ENCODE measurements at regions not wholly inside any gene's neighbourhood (a gene's known extent, or its start where the extent isn't known, plus 50 kb on each side); places are given as distances from the start of the nearest gene placed in this dataset.

DNA sequence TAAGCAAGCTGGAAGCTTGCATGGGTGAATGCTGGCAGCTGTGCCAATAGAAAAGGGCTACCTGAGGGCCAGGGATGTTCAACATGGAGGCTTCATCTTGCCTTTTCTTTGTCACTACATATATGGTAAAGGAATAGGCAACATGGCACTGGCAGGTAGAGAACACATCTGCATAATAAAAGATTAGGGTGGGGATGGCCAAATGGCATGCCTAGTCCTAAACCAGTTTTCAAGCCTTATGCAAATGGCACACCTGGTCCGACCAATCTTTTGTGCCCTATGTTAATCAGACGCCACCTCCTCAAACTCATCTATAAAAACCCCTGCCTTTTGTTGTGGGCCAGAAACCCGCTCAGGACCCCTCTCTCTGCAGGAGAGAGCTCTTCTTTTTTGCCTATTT lies 216.8 kb upstream of the PROK2 start:
- Histone ChIP-seq H3K9me1 (ENCODE audit: insufficient read depth, low read length) (peaks cover 4% of the 10 kb centered on the region), H3K23ac (ENCODE audit: low read depth, low read length) (no peak overlapping the region), H3K36me3 (ENCODE audit: control insufficient read depth, insufficient read depth, low read length) (no peaks in the 10 kb centered on the region), H3K56ac (ENCODE audit: extremely low read depth, insufficient read depth, low read length) (no peak overlapping the region), H2BK5ac (ENCODE audit: low read depth, low read length, poor library complexity, severe bottlenecking) (no peak overlapping the region), H4K8ac (ENCODE audit: low read depth in 2 of 2, low read length in 2 of 2) (no peak overlapping the region), H3K27me3 (ENCODE audit: control insufficient read depth, insufficient read depth, low read length) (no peaks in the 10 kb centered on the region), H2AK9ac (replicated peaks; ENCODE audit: low read depth, low read length, poor library complexity) (no peak overlapping the region), H2AK5ac (ENCODE audit: low read depth, low read length) (no peak overlapping the region), H4K91ac (ENCODE audit: insufficient read depth, low read depth, low read length) (no peak overlapping the region), H3K9me3 (ENCODE audit: control insufficient read depth, insufficient read depth, low read length) (no peaks in the 10 kb centered on the region), H3K4me2 (ENCODE audit: low read depth, low read length) (no peak overlapping the region), H3K79me1 (ENCODE audit: low read depth in 1 of 2, low read length in 2 of 2) (no peaks in the 10 kb centered on the region), H3K4me1 (ENCODE audit: control insufficient read depth, insufficient read depth, low read length) (no peaks in the 10 kb centered on the region), H3K4me3 (ENCODE audit: insufficient read depth, low read depth, low read length) (no peak overlapping the region), H2BK20ac (ENCODE audit: low read depth, low read length) (no peak overlapping the region), H3K9ac (ENCODE audit: low read depth, low read length) (no peak overlapping the region), H3K18ac (ENCODE audit: low read depth, low read length) (no peak overlapping the region), H2BK15ac (ENCODE audit: low read depth, low read length) (no peak overlapping the region), H2BK120ac (ENCODE audit: low read depth, low read length) (no peak overlapping the region), H4K20me1 (ENCODE audit: insufficient read depth, low read length) (no peaks in the 10 kb centered on the region), H4K5ac (ENCODE audit: low read depth, low read length) (no peak overlapping the region), H3K14ac (replicated peaks; ENCODE audit: low read depth, low read length) (no peak overlapping the region), H2AFZ (replicated peaks; ENCODE audit: low read length, poor library complexity) (no peak overlapping the region), H3K27ac (ENCODE audit: insufficient read depth, low read length) (no peak overlapping the region), H3K4ac (ENCODE audit: low read depth, low read length) (no peak overlapping the region)
- TF ChIP-seq POLR2A (IDR thresholded peaks at IDR 0.05; ENCODE audit: low read depth, low read length): no peak
- TF ChIP-seq RFX5 (IDR thresholded peaks at IDR 0.05; ENCODE audit: low read depth, low read length): no peak
- TF ChIP-seq CEBPB (IDR thresholded peaks at IDR 0.05; ENCODE audit: low read depth, low read length): no peak
- TF ChIP-seq RCOR1 (IDR thresholded peaks at IDR 0.05; ENCODE audit: insufficient replicate concordance, low read length): no peak
- no peak for TF ChIP-seq CHD1 (IDR thresholded peaks at IDR 0.05; ENCODE audit: low read depth, low read length)
- ChIA-PET POLR2A (ENCODE audit: unreplicated experiment) (no interaction called here), CTCF (interaction anchor here (1.0 kb wide), 1 partner anchor 13 kb away, joined by 3 read pairs; no protein-coding TSS in a partner anchor)
- DNase-seq (no peak), ATAC-seq (ENCODE audit: low read depth) (no peak)
- no TSS peak for BruUV-seq (replicated peaks)
- dilution Hi-C loops (cut with HindIII; ENCODE audit: low sequenced_read_pairs, unreplicated experiment): no loop called here
- intact Hi-C loops (cut with micrococcal nuclease): no loop called here
- in situ Hi-C loops (cut with MboI; ENCODE audit: low sequenced_read_pairs): no loop called here
- no CpG with 5 or more reads among the region's 3 CpGs for WGBS, 2 experiments (ENCODE audit: extremely low coverage in 2 of 2, insufficient read length in 1 of 2)

Measured in IMR-90 (cell line).